Myocyte (in vitro differentiated cells): ENCODE measurements at regions not wholly inside any gene's neighbourhood (a gene's known extent, or its start where the extent isn't known, plus 50 kb on each side); places are given as distances from the start of the nearest gene placed in this dataset.

Experiments
- DNase-seq: peaks from one replicate; pipeline ENCODE4 v3.0.0-alpha.2; 2012; ENCODE audit warnings: low read depth

DNA sequence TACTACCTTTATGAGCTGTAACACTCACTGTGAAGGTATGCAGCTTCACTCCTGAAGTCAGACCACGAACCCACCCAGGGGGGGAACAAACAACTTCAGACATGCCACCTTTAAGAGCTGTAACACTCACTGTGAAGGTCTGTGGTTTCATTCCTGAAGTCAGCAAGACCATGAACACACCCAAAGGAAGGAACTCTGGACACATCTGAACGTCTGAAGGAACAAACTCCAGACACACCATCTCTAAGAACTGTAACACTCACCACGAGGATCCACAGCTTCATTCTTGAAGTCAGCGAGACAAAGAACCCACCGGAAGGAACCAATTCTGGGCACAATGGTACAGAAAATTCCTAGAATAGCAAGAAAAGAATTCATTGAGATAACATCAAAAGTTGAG, 1796.5 kb upstream of the MIR17HG start:
- DNase-seq: no peak

DNA sequence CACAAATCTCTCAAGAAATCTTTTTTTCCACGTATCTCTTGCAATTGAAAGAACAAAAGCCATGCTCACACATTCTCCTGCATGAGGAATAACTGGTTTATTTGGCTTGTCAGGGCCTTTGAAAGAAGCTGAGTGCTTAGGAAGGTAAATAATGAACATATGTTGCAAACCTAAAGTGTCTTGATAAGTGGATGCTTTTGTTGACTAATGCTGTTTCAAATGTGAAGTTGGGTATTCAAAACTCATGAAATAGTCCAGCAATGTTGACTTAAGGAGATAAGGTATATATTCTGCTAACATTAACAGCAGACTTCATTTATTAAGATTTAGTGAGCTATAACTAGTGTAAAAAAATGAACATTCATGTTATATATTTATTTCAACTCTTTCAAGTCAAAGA, 1792.7 kb upstream of the MIR17HG start:
- no peak for DNase-seq

DNA sequence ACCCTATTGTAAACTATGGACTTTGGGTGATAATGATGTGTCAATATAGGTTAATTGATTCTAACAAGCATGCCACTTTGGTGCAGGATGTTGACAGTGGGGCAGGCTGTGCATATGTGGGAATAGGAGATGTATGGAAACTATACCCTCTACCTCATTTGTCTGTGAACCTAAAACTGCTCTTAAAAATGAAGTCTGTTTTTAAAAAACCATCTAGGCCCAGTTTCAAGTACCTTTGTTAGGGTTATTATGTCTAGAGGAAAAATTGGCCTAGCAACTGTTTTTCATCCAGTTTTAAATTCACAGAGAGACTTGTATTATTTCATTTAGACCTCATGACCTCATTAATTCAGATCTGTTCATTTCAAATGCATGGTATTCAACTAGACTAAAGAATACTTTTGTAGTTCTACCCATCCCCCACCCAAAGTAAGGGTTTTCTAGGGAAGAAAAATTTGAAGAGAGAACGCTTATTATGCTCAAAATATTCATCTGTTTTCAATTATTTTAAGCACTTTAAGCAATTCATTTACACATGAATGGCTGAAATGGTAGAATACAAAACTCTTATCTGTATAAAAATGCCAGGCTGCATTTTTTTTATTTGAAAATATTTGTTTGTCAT, 1781.9 kb upstream of the MIR17HG start:
- no peak for DNase-seq

DNA sequence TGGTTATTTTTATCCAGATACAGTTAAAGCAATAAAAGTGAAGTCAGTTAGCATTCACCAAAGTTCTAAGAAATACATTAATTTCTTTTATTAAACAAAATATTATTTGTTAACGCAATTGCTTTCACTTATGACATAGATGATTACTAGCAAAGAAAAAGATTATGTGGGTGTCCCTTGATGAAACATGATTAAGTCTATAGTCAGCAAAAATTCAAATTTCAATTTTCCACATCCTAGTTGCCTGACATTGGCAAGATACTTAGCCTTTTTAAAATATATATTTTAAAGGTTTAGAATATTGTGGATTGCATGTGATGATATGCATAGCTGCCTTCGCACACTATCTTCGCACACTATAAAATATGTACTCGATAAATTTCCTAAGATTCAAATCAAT, 1780.5 kb upstream of the MIR17HG start:
- no peak for DNase-seq

DNA sequence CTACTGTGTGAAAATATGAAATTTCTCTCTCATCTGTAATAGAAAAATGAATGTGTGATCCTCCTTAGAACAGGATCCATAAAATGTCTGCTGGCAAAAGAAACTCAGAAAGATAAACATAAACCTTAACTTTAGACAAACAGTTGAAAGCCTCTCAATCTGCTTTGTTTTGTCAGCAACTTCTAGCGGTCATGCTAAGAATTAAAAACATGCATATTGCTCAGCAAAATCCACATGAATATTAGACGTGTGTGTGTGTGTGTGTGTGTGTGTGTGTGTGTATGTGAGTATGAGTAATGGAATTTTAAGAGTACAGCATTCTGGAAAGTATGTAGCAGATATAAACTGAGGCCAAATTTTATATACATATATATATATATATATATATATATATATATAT, 1779.2 kb upstream of the MIR17HG start:
- DNase-seq: no peak

DNA sequence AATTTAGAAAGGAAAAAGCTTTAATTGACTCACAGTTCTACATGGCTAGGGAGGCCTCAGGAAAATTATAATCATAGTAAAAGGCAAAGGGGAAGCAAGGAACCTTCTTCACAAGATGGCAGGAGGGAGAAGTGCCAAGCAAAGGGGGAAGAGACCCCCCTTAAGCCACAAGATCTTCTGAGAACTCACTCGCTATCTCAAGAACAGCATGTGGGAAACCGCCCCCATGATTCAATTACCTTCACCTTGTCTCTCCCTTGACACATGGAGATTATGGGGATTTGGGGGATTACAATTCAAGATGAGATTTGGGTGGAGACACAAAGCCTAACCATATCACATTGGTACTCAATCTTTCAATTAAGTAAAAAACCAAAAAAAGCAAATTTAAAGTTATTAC, 1778.7 kb upstream of the MIR17HG start:
- DNase-seq: no peak

DNA sequence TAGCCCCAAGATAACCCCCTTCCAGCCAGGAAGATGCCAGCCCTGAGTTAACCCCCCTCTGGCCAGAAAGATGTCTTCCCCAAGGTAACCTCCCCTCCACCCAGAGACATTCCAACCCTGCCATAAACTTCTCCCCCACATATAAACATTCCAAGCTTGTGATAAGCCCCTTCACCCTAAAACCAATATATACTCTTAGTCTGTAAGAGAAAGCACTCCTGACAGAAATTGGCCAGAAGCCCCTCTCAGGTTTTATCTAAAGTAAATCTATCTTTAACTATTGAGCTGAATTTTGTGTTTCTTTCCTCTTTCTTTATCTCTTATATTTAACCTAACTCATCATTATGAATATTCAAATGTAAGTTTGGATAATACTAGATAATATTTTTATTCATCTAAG, 1775.8 kb upstream of the MIR17HG start:
- no peak for DNase-seq

DNA sequence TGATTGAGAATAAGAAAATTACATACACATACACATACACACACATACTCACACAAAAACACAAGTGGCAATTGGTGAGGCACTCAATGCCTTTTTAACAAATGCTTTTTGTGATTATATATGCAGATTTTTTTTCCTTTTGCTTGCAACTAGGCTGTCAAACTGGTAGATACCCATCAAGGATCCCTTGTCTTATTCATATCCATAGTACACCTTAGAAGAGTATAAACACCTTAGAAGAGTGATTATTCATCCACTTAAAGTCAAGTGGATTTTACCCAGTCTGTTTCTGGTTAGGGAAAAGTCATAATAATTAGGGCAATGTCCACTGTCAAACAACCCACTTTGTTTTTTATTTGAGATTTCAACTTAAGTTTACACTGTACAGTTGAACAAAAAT, 1773.4 kb upstream of the MIR17HG start:
- no peak for DNase-seq

DNA sequence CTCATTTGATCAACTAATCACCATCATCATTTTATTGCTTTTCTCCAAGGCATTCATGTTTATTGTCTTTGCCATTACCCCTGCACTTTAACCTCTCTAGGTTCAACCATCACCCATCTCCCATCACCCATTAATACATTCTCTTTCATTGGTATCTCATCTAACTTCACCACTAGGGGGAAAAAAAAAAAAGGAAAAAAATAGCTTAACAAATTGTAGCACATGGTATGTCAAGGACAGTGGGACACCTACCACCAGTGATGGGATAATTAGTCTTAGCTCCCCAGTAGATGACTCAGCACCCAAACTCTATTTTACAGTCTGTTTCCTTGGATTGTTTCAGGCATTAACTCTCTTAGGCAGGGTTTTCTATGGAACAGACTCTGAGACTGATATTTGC, 1770.2 kb upstream of the MIR17HG start:
- no peak for DNase-seq

DNA sequence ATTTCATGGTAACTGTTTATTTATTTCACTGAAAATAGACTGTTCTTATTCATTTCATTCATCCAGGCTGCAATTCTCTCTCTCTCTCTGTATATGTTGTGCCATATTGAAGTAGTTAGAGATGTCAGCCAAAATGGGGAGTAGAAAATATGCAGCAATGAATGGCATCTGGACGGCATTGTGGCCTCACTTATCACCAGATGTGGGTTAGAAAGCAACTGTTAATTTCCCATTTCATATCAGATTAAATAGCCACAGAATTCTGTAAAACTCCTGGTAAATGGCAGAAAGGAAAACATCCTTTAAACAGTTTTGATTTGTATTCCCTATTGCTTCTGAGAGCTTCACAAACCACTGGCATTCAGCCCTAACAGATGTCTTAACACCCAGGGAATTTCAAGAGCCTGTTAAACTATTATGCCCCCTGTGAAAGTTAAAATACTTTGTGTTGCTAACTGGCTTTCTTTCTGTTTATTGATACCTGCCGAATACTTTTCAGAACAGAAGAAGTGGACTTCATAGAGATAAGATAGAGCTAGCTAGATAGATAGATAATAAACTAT, 1763.3 kb upstream of the MIR17HG start:
- peak; percentile 13 for DNase-seq

DNA sequence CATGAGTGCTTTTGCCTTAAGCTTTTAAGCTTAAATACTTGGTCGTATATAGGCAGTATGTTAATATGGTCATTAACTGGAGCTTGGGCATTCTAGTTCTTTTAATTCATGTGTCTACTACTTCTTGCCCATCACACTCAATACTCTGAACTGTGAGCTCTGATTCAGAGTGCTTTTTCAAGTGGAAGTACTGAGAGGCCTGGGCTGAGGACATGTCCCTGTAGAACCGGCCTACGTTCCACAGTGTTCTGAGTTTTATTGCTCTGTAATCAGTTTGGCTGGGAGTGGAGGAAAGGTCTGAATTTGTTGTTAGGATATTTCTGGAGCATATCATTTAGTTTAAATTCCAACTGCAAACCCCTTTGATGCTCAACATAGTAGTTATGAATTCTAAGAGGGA, 1744.8 kb upstream of the MIR17HG start:
- no peak for DNase-seq

DNA sequence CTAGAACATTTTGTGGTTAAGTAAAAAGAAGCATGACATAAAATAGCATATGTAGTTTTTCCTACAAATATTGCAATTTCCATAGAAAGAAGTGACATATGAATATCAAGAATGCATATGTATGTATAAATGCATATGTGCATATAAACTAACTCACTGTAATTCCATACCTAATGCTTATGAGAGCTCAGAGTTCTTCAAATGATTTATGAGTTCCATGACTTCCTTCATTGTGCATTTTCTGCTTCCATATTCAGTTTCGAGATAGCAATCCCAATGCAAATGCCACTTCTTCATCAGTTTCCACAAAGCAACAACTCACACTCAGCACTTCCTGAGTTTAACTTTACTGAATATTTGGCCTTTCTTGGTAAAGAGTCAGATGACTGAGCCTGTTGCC, 1744.3 kb upstream of the MIR17HG start:
- no peak for DNase-seq

DNA sequence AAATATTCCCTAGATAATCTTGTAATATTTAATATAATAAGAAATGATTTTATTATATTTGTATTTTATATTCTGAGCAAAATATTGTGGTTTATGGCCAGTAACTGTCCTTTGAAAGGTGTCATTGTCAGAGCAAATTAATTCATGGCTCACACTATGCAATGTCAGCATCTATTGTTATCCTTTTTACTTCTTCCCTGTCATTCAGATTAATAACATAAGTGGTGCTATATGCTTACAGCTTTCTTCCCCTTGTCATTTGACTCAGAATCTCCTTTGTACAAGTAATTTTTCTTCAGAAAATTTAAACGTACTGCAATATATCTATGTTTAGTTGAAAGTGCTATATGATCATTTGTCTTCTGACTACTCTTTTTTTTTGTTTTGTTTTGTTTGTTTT, 1738.2 kb upstream of the MIR17HG start:
- no peak for DNase-seq

DNA sequence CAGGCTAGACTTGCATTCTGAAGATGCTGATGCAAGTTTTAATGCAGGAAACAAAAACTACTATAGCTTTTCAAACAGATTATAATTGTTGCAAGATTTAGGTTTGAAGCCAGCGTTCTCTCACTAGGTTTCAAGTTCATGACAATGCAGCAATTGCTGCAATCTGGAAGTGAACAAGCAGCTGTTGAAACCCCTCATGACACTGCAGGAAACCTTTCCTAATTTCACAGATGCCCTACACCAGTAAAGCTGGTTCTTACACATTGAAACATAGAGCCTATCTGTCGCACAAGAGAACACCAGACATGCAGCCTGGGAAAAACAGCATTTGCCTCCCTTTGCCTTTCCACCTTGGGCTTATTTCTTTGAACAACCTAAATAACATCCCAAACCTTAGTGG, 1737.2 kb upstream of the MIR17HG start:
- DNase-seq: no peak

DNA sequence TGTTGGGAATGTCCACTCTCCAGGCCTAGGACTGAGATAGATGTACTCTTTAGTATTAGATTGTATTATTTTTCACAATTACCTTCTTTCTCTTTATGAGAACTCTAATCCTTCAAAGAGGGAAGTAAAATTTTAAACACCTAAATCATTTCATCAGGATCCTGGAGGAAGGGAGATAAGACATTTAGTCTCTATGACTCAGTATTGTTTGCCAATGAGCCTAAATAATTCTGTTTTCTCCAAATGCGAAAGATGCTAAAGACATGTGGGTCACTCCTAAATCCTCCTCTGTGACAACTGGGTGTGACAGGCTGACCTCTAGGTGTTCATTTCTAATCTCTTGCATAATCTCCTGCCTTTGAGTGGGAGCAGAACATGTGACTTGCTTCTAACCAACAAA, 1736.6 kb upstream of the MIR17HG start:
- no peak for DNase-seq

DNA sequence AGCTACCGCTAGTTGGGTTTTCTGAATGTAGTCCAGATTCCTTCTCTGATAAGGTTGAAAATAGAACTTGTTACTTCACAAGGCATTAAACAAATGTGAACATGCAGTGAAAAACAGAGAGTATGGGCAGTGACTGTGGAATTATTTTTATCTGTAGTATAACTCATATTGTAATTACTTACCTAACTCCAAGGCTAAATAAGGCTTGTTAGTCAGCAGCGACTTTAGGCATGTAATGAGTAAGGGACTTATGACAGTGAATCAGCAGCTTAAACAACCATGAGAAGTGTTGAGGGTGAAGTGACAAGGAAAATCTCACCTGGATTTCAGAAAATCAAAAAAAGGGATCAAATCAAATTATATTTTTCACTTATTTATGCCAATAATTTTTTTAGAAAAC, 1719.5 kb upstream of the MIR17HG start:
- DNase-seq: peak; percentile 18

DNA sequence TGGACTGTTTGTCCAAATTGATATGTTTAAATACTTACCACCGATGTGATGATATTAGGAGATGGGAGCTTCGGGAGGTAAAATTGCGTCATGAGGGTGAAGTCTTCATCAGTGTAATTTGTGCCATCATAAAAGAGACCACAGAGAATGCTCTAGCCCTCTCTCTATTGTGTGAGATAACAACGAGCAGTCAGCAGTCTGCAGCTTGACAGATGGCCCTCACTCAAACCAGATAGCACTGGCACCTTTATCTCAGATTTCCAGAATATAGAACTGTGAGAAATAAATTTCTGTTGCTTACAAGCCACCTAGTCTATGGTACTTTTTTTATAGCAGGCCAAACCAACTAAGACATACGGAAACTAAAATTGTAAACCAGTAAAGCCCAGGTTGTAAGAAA, 1718.9 kb upstream of the MIR17HG start:
- DNase-seq: no peak

DNA sequence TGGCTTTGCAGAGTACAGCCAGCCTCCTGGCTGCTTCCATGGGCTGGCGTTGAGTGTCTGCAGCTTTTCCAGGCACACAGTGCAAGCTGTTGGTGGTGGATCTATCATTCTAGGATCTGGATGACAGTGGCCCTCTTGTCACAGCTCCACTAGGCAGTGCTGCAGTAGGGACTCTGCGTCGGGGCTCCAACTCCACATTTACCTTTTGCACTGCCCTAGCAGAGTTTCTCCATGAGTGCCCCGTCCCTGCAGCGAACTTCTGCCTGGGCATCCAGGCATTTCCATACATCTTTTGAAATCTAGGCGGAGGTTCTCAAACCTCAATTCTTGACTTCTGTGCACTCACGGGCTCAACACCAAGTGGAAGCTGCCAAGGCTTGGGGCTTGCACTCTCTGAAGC, 1697.3 kb upstream of the MIR17HG start:
- no peak for DNase-seq

DNA sequence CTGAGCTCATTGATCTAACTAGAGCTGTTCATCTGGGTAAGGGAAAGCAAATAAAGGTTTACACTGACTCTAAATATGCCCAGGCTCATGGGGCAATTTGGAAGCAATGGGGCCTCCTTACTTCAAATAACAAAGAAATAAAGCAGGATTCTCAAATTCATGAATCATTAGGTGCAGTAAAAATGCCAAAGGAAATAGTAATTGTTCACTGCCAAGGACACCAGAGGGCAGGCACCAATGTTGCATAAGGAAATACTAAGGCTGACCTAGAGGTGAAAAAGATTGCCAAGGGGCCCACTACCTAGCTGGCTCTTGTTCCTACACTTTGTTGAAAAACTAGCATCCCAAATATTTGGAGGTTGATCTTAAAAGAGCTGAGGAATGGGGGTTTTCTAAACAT, 1686.7 kb upstream of the MIR17HG start:
- no peak for DNase-seq

DNA sequence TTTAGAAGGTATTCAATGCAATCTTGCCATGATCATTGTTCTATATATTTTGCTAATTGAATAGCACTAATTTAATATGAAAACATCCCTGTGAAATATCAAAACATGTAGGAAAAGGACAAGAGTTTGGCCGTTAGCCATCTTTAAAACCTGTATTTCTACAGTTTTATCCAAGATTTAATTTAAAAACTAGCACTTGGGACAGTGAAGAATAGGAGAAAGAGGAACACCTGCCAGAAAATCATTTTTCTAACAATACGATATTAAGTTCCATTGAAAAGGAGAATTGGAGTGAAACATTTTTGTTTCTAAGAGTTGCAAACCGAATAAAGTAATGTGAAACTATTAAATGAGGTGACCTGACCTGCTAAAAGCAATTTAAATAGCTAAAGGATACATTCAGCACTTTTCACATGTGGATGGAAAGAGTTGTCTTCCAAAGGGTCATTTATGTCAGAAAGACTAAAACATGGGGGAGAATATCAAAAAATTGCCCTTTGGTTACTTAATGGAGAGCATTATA, 1673.6 kb upstream of the MIR17HG start:
- no peak for DNase-seq

DNA sequence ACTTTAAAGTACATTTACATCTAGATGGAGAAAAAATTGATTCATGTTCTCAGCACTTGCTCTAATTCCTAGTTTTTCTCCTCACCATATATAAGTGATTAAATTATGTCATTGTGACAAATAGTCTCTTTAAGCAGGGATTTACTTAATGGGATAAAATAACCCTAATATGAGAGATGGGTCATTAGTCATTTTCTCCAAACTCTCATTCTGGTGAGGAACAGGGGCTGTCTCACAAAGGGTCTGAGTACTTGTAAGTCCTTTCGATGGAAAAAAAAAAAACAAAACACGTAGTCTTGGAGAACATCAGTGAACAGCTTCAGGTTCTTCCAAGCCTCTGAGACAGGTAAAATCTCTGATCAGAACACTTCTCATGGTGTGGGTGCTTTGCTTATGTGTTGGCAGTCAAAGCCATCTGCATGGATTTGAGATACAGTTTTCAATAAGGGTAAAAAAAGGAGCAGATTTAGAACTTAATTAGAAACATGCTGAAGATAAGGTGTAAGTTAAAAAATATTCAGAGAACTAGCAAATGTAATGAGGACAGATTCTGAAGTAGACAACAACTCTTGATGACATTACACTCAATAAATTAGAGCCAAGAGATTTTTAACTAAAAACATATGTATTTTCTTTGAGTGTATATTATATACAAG, 1668.9 kb upstream of the MIR17HG start:
- DNase-seq: no peak

DNA sequence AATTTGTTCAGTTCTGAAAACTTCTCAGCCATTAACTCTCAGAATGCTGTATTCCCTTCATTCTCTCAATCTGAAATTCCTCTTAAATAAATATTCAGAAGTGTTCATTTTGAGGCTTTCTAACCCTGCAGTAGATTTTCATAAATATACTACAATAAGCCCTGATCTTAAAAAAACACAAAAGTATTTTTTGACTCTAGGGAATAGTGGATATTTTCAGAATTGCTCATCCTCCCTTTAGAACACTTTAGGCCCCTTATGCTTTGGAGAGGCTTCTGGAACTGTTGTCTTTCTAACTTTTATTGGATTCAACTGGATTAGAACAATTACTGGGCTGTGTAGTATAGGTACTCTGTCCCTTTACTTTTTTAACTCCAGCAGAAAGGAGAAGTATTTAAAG, 1662.6 kb upstream of the MIR17HG start:
- no peak for DNase-seq

DNA sequence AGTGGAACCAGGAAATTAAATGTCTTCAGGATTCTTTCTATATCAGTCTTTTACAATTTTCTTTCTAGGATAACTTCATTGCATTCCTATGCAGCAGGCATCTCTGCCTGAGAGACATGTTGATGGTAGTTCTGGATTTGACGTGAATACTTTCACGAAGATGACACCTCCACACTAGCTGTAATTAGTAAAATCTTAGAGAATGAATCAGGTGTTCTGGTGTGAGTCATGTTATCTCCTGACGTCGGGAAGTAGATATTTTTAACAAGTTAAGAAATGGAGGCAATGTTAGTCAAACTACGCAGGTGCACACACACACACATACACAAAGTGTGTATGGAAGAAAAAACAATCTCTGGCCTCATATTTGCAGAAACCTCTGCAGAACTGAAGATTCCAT, 1661.3 kb upstream of the MIR17HG start:
- DNase-seq: no peak
